Kidney glomerular epithelial cell (primary cell): ENCODE measurements at regions not wholly inside any gene's neighbourhood (a gene's known extent, or its start where the extent isn't known, plus 50 kb on each side); places are given as distances from the start of the nearest gene placed in this dataset.

ENCODE experiments used
- DNase-seq: peaks from one replicate; lab custom pipeline; 2025; lab: John Stamatoyannopoulos, UW

GRCh38 chr4:189377569-189377968 lies 563.1 kb upstream of the FRG1 start:
- DNase-seq, result no peak

GRCh38 chr4:189385098-189385497 lies 555.6 kb upstream of the FRG1 start:
- DNase-seq, result no peak

GRCh38 chr4:189385579-189385978 lies 555.1 kb upstream of the FRG1 start:
- no peak for DNase-seq

GRCh38 chr4:189396435-189396834 lies 544.2 kb upstream of the FRG1 start:
- DNase-seq, result no peak

DNA sequence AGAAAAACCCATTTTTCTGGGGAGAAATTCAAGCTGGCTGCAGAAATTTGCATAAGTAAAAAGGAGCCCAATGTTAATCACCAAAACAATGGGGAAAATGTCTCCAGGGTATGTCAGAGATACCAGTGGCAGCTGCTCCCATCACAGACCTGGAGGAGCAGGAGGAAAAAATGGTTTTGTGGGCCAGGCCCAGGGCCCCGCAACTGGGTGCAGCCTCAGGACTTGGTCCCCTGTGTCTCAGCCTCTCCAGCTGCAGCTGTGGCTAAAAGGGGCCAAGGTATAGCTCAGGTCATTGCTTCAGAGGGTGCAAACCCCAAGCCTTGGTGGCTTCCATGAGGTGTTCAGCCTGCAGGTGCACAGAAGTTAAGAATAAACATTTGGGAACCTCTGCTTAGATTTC lies 536.4 kb upstream of the FRG1 start:
- no peak for DNase-seq

DNA sequence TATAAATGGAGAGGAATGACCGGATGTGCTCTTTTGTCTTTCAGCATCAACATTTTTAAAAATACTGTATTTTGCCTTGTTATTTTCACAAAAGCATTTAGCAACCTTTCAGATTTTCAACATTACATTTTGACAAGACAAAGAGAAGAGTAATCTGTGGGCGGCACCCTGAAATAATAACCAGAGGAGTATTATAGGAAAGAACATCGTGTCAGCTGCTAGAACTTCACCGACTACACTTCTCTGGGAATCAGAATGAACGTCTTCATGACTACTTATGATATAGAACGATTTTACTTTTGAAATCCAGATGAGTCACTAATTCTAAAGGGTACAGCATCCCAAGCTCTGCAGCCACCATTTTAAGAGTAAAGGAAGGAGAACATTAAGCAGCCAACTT lies 531.5 kb upstream of the FRG1 start:
- DNase-seq, result no peak

DNA sequence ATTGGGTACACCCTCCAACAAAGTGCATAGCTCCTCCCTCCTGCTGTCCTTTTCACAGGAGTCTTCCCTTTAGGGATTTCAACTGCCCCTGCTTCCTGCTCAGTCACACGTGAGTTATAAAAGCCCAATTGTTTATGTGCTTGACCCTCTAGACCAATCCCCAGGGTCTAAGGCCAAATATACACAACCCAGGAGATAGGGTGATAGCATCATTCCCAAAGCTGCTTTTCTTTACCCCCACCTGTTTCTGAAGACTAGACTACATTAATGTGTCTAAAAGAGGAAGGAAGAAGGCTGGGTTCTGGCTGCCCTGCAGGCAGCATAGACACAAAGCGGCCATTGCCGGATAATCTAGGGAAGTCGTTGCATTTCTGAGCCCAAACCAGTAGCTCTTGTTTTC lies 526.7 kb upstream of the FRG1 start:
- no peak for DNase-seq

GRCh38 chr4:189420572-189420971 lies 520.1 kb upstream of the FRG1 start:
- DNase-seq, result no peak

DNA sequence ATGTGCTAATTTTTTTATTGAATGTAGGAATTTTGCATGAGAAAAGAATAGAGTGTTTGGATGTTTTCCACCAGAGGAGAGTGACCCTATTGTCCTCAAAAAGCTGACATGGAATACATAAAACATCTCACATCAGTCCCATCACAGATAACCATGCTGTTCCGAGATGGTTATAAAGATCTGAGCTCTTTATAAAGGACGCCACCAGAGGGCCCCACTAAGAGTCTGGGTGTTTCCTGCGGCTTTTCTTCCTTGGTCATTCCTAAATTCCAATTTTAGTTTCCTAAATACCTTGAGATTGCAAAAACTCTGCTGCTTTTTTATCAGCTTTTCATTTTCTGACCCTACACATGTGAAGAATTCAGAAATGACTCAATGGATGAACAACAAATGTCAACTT lies 504.5 kb upstream of the FRG1 start:
- DNase-seq, result no peak

GRCh38 chr4:189440716-189441115 lies 500.0 kb upstream of the FRG1 start:
- DNase-seq, result no peak

DNA sequence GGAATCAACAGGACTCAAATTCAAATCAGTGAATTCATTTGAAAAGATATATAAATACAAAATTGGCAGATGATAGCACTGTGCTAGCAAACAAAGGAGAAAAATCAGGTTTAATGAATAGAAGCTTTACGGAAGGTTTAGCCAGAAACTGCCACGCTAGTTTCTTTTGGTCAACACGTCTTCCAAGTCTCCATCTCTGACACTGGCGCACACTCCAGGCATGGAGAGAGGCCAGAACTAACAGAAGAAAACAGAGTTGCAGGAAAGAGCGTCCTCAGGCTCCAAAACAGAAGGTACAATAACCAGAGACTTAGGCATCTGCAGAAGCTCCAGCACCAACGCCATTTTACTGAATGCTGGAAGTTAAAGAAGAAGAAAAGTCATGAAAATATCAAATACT lies 497.3 kb upstream of the FRG1 start:
- DNase-seq, result no peak

GRCh38 chr4:189445613-189446012 lies 495.1 kb upstream of the FRG1 start:
- no peak for DNase-seq

DNA sequence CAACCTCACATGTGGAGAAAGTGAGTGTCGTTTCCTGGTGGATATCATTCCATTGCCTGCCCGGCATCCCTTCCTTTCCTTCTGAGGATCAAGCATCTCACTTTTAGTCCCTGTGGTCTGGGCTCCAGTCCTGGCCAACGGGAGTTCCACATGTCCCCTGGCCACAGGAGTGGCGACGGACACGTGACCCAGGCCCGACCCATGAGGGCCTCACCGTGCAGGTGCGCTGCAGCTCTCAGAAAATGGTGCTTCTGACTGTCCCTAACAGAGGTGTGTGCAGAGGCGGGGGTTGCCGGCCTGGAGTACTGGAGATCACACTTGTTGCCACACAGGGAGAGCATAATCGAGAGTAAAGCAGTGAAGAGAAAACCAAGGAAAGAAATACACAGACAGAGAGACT lies 476.9 kb upstream of the FRG1 start:
- no peak for DNase-seq

DNA sequence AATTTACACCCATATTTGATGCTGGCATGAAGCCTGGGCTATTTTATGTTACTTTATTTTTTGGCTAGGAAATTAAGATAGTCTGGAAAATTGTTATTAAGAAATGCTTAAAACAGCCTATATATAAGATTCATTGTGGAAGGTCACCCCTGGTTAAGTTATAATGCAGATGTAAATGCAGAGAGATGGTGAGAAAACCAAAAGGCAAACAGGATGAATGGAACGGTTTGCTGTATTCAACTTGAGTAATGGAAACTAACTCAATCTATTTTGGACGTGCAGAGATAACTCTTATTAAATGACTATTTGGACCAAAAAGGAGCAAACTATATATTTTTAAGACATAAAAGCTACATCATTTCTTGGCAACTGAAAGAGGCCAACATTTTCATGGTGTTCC lies 446.3 kb upstream of the FRG1 start:
- no peak for DNase-seq

- DNase-seq, result no peak
Measured at GRCh38 chr4:189497516-189497915, 443.2 kb upstream of the FRG1 start.

- no peak for DNase-seq
Measured at GRCh38 chr4:189497996-189498395, 442.7 kb upstream of the FRG1 start.

DNA sequence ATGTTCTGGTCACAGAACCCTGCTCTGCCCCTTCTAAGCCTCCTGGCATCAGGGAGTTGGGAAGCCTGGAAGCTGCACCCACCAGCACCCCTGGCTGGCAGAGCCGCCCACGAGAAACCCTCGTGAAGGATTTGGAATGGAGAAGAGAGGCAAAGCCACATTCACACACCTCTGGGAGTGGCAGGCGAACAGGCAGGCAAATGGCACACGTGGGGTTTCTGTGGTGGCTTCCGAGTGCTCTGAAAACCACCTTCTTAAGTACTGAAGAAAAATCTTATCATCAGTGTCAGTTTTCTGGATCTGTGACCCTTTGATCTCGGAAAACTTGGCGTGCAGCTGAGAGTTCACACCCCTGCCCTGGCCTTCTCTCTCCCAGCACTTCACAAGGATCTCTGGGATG lies 442.2 kb upstream of the FRG1 start:
- no peak for DNase-seq

- DNase-seq, result no peak
Measured at GRCh38 chr4:189499696-189500095, 441.0 kb upstream of the FRG1 start.

- DNase-seq, result no peak
Measured at GRCh38 chr4:189500970-189501369, 439.7 kb upstream of the FRG1 start.

GRCh38 chr4:189502841-189503435 lies 437.7 kb upstream of the FRG1 start:
- DNase-seq, result no peak

DNA sequence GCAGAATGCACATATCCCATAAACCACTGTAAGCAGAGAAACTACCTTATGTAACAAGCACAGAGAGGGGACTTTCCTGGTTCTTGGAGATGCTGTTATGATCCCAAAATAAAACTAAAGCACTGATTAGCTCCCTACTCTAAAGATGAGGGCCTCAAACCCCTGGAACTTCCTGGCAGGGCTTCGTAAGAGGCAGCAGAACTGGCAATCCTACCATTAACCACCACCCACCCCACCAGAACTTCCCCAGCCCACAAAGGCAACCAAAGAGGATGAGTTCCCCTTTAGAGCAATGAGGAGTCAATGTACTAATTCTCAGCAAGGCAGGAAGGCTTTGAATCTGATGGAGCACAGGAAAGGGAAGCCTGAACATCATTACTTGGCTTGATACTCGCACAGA lies 436.5 kb upstream of the FRG1 start:
- DNase-seq, result no peak

DNA sequence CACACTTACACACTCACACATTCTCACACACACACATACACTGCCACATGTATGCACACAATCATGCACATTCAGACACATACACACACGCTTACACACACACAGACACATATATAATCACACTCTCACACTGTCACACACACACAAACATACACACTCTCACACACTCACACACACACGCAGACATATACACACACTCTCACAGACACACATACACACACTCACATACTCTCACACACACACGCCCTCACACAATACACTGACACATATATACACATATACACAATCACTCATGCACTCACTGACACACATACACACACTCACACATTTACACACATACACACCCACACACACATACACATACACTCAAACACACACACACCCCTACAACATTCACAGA lies 435.3 kb upstream of the FRG1 start:
- no peak for DNase-seq

- DNase-seq, result no peak
Measured at GRCh38 chr4:189506080-189506479, 434.6 kb upstream of the FRG1 start.

GRCh38 chr4:189507060-189507459 lies 433.6 kb upstream of the FRG1 start:
- DNase-seq, result no peak

DNA sequence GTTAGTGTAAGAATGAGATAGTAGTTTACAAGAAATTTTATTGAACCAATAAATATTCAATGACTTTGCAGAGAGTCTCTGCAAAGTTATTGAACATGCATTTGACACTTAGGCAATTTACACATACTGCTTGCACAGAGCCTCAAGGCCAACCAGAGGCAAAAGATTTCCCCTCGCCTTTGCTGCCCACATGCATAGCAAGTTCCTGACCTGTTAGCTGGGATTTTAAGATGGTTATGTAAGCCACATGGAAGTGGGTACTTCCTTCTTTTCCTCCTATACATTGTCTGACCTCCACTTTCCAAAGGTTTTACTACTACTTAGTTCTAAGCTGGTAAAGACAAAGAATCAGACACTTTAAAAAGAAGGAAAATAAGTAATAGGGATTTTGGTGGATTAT lies 430.1 kb upstream of the FRG1 start:
- DNase-seq, result no peak
